Retinal pigment epithelial cell (primary cell): ENCODE measurements at regions not wholly inside any gene's neighbourhood (a gene's known extent, or its start where the extent isn't known, plus 50 kb on each side); places are given as distances from the start of the nearest gene placed in this dataset.

Source experiments
- DNase-seq: peaks from one replicate; pipeline ENCODE4 v3.0.0-alpha.2; 2010; ENCODE audit warnings: low read depth
- H3K4me3 ChIP-seq: 2 replicates; pipeline ENCODE4 v1.5.1; 2011; ENCODE audit warnings: mild to moderate bottlenecking, low read length, control low read depth, moderate library complexity
- TF ChIP-seq, protein P1 (sequence below): conservative IDR thresholded peaks from 2 replicates; pipeline ENCODE4 v1.5.1; 2011; ENCODE audit warnings: low read depth, low read length, control low read depth, inconsistent platforms

DNA sequence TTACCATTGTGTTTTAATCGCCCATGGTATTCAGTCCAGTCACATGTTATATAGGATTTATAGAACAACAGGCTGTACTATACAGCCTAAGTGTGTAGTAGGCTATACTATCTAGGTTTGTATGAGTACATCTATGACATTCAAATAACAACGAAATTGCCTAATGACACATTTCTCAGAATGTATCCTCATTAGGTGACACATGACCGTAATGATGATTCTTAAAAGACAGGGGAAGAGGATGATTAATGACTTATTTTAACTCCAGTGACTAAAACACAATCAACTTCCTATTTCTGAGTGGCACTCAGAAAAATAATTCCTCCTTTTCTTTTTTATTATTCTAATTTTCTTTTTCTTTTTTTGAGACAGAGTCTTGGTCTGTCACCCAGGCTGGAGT lies 63.0 kb upstream of the ACSL3 start:
- DNase-seq: no peak
- TF ChIP-seq, protein P1, sequence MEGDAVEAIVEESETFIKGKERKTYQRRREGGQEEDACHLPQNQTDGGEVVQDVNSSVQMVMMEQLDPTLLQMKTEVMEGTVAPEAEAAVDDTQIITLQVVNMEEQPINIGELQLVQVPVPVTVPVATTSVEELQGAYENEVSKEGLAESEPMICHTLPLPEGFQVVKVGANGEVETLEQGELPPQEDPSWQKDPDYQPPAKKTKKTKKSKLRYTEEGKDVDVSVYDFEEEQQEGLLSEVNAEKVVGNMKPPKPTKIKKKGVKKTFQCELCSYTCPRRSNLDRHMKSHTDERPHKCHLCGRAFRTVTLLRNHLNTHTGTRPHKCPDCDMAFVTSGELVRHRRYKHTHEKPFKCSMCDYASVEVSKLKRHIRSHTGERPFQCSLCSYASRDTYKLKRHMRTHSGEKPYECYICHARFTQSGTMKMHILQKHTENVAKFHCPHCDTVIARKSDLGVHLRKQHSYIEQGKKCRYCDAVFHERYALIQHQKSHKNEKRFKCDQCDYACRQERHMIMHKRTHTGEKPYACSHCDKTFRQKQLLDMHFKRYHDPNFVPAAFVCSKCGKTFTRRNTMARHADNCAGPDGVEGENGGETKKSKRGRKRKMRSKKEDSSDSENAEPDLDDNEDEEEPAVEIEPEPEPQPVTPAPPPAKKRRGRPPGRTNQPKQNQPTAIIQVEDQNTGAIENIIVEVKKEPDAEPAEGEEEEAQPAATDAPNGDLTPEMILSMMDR: no peak
- H3K4me3 ChIP-seq: no peak overlapping the region

DNA sequence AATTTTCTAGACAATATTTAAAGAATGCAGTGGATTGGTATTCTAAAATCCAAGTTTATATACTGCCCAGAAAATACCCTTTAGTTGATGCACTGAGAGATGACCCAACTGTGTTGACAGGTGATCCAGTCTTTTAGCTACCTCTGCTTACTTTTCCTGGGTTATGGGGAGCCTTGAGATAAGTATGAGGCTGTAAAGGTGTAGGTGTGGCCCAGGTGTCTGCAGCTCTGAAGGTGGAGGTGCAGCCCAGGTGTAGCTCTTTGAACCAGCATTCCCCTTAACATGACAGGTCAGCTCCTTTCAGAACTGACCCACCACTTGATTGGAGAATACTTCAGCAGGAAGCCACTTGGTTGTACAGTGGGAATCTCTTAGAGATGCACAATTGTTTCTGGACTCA lies 62.3 kb upstream of the ACSL3 start:
- TF ChIP-seq, protein P1: no peak

DNA sequence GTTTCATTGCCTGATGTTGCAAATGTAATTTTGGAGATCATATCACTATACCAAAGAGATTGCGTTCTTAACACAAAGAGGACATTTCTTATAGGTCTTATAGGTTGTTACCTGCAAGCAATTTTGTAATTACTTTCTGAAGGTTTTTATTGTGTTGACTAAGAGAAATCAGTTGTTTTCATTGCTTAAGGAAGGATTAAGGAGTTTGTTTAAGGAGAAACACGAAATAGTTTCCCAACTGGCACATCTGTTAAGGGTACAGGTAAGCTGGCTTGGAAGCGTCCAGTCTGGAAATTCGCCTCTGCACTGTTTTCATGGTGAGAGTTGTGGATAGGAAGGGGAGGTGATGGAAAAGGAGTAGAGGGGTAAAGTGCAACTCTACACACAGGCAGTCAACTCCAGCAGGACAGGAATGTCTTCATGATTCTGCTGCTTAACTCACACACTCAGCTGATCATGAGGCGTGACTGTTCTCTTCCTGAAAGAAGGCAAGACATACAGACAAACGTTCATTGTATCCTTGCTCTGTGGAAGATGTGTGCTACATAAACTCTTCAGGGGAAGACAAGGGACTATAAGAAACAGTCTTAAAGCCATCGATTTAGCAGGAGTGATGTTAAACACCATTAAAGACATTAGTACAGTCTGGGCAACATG lies 61.4 kb upstream of the ACSL3 start:
- TF ChIP-seq, protein P1: no peak
- no peak for DNase-seq
- no peak overlapping the region for H3K4me3 ChIP-seq

More for the DNA sequence above, 62.3 kb upstream of the ACSL3 start:
- no peak for DNase-seq
- no peak overlapping the region for H3K4me3 ChIP-seq

DNA sequence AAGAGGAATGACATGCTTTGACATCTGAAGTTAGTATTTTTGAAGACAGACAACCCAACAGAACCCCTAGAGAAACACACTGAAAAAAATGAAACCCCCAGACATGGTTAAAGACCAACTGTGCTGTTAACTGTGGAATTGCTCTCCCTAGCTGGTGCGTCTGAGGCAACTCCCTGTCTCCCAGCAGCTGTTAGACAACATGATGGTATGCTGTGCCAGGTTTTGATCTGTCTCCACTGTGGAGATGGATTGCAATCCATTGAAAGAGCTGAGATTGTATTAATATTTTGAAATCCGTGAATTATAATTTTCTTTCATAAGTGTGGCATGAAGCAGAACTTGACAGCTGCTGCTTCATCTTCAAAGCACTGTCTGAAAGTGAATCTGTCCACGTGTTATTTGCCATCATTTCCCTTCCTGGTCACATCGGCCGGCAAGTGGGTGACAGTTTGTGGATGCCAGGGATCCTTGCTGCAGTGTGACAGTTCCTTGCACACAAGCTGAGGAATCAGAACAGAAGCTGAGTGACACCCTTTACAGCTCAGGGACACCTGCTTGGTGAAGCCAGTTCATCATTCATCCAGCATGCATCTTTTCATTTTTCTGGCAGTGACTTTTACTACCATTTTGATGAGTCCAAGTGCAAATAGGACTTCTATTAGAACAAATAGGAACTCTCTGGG lies 58.2 kb upstream of the ACSL3 start:
- TF ChIP-seq, protein P1: no peak
- no peak overlapping the region for H3K4me3 ChIP-seq
- no peak for DNase-seq

DNA sequence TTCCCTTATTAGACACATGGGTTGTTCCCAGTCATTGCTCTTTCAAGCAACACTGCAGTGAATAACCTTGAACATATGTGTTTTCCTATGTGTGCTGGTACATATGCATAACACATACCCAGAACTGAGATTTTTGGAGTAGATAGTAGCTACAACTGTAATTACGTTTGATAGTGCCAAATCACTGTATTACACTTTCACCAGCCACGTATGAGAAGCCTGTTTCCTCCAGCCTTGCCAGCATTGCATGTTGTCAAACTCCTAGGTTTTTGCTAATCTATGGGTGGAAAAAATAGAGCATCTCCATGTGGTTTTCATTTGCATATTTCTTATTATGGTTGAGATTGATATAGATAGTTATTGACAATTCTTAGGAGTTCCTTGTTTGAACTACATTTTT lies 56.5 kb upstream of the ACSL3 start:
- no peak overlapping the region for H3K4me3 ChIP-seq
- no peak for DNase-seq
- TF ChIP-seq, protein P1: no peak

DNA sequence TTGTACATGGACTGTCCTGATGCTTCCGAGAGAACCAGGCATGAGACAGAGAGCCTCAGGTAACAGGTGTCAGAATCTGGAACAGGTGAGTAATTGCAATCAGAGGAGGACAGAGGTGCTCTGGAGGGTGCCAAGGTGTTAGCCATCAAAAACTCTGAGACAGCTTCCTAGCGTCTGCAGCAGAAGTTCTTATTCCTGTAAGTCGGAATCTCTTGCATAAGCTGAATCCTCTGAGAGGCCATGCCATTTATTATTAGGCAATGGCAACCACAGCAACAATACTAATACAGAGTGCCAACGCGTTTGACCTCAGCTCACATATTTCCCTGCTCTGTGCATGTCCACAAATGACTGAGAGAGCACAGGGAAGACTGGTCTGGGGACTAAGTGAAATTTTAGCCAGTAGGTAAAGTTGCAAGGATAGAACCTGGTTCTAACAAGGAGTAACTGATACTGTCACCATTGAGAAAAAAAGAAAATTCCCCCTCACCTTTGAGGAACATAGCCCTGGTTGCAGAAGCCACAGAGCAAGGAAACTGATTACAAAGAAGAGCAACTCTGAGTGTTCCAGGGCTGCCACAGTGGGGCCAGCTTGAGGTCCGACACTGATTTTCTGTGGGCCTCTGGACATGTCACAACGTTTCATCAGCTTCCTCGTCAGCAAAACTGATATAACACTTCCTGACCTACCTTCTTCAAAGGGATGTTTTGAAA lies 55.1 kb upstream of the ACSL3 start:
- TF ChIP-seq, protein P1: no peak
- DNase-seq: no peak
- no peak overlapping the region for H3K4me3 ChIP-seq
